ENCODE measurements at regions not wholly inside any gene's neighbourhood (a gene's known extent, or its start where the extent isn't known, plus 50 kb on each side); places are given as distances from the start of the nearest gene placed in this dataset.

GRCh38 chr9:95640336-95640735, 123.6 kb upstream of the PTCH1 start:
- Histone ChIP-seq H3K23ac (ENCODE audit: insufficient read length, low read depth, low read length) (no peak overlapping the region), H4K91ac (ENCODE audit: insufficient read length, low read depth, low read length) (no peak overlapping the region), H3K18ac (ENCODE audit: insufficient read length, low read depth, low read length) (no peak overlapping the region), H3K56ac (ENCODE audit: insufficient read length, low read depth, low read length) (no peak overlapping the region), H2BK20ac (ENCODE audit: low read depth, low read length, poor library complexity, severe bottlenecking) (no peak overlapping the region), H2BK15ac (ENCODE audit: low read depth, low read length) (no peak overlapping the region), H2BK120ac (ENCODE audit: low read depth, low read length, poor library complexity, severe bottlenecking) (no peak overlapping the region), H2AK5ac (ENCODE audit: insufficient read length, low read length) (no peak overlapping the region), H3T11ph (ENCODE audit: low read length) (no peak overlapping the region), H2BK5ac (ENCODE audit: insufficient read length, low read length) (no peak overlapping the region), H3K23me2 (ENCODE audit: insufficient read length, low read depth, low read length, poor library complexity, severe bottlenecking) (no peaks in the 10 kb centered on the region), H2AFZ (ENCODE audit: low read length) (no peak overlapping the region), H4K8ac (replicated peaks; ENCODE audit: insufficient read length, low read depth, low read length) (no peak overlapping the region), H3K9ac (ENCODE audit: extremely low read depth, insufficient read length, low read length) (no peak overlapping the region), H4K5ac (ENCODE audit: insufficient read length, low read depth, low read length) (no peak overlapping the region), H3K79me1 (ENCODE audit: insufficient read depth, low read depth, low read length, poor library complexity, severe bottlenecking) (no peaks in the 10 kb centered on the region), H3K9me3 (ENCODE audit: control insufficient read depth, low read depth, low read length) (no peaks in the 10 kb centered on the region), H3K4me1 (ENCODE audit: insufficient read depth, low read length) (no peaks in the 10 kb centered on the region), H3K27me3 (ENCODE audit: insufficient read depth, low read length) (no peaks in the 10 kb centered on the region), H3K4me2 (ENCODE audit: insufficient read depth, insufficient read length, low read length) (no peak overlapping the region), H3K14ac (ENCODE audit: insufficient read depth, low read length) (no peak overlapping the region), H2BK12ac (ENCODE audit: insufficient read length, low read depth, low read length) (no peak overlapping the region), H3K79me2 (ENCODE audit: insufficient read depth, low read length) (no peaks in the 10 kb centered on the region), H3K4ac (ENCODE audit: low read depth, low read length) (no peak overlapping the region), H3K27ac (ENCODE audit: insufficient read length, low read depth, low read length) (no peak overlapping the region), H4K20me1 (ENCODE audit: control insufficient read depth, insufficient read depth, insufficient read length) (no peaks in the 10 kb centered on the region)
- no peak overlapping the region for H3K4me3 Mint-ChIP-seq
- H3K27me3 Mint-ChIP-seq (ENCODE audit: low read depth) = peaks cover 2% of the 10 kb centered on the region; the same call in 1 of the 2 replicates
- no peak for DNase-seq
- H3K4me1 Mint-ChIP-seq = no peaks in the 10 kb centered on the region; a peak in 1 of 4 replicates
- H3K36me3 Mint-ChIP-seq (ENCODE audit: insufficient read depth in 1 of 3, low read depth in 3 of 3) = no peaks in the 10 kb centered on the region
- H3K27ac Mint-ChIP-seq = no peak overlapping the region; a peak in 1 of 7 replicates
- no peak for TF ChIP-seq CTCF (conservative IDR thresholded peaks at IDR 0.05)
- no CpG with 5 or more reads among the region's 6 CpGs for whole genome bisulfite sequencing (ENCODE audit: extremely low coverage, insufficient read length, low lambda C conversion rate)
- peaks cover 0 to 2% of the 10 kb centered on the region in 2 experiments; a peak in 2 of 5 replicates for H3K9me3 Mint-ChIP-seq

Measured in H9 (cell line).